ENCODE measurements at regions not wholly inside any gene's neighbourhood (a gene's known extent, or its start where the extent isn't known, plus 50 kb on each side); places are given as distances from the start of the nearest gene placed in this dataset.

- TF ChIP-seq EZH2 (IDR thresholded peaks at IDR 0.05) (no peak), POLR2AphosphoS5 (IDR thresholded peaks at IDR 0.05; ENCODE audit: borderline replicate concordance, low read depth, low read length) (no peak), FOXP2 (optimal IDR thresholded peaks at IDR 0.05; ENCODE audit: control extremely low read depth, extremely low read length, insufficient read depth) (no peak)
Measured at GRCh38 chr4:12548678-12549077, 935.5 kb downstream of the RAB28 start.
